GM23338 (cell line): ENCODE measurements at regions not wholly inside any gene's neighbourhood (a gene's known extent, or its start where the extent isn't known, plus 50 kb on each side); places are given as distances from the start of the nearest gene placed in this dataset.

Experiments
- CREB1 ChIP-seq: fragments of 250-450 bp; sonication (Bioruptor Pico); IDR thresholded peaks from 2 replicates; pipeline ENCODE4 v1.5.0; 2020; ENCODE audit warnings: low read depth, mild to moderate bottlenecking, moderate library complexity
- EZH2 ChIP-seq: fragments of 200-600 bp; sonication (generic); IDR thresholded peaks from one replicate; pipeline ENCODE4 v1.8.0; 2017; ENCODE audit warnings: antibody characterized with exemption, mild to moderate bottlenecking, low read depth; ENCODE audit not compliant: unreplicated experiment
- JUNB ChIP-seq: IDR thresholded peaks from one replicate; pipeline ENCODE4 v1.6.1; 2016; ENCODE audit warnings: antibody characterized with exemption; ENCODE audit not compliant: unreplicated experiment
- NANOG ChIP-seq: IDR thresholded peaks from 2 replicates; pipeline ENCODE4 v1.6.1; 2016; ENCODE audit warnings: antibody characterized with exemption, borderline replicate concordance
- POLR2AphosphoS5 ChIP-seq: IDR thresholded peaks from 2 replicates; pipeline ENCODE4 v1.6.1; 2016; ENCODE audit warnings: antibody characterized with exemption, low read depth
- STAT1 ChIP-seq: IDR thresholded peaks from one replicate; pipeline ENCODE4 v1.6.1; 2016; ENCODE audit warnings: antibody characterized with exemption; ENCODE audit not compliant: unreplicated experiment
- TF ChIP-seq, protein P1 (sequence below), 2 experiments: fragments of 200-600 bp in 1 of 2; sonication (generic) in 1 of 2; conservative IDR thresholded peaks; 2 replicates each; pipeline versions ENCODE4 v1.5.1 to v1.6.1; 2016 to 2017; ENCODE audit warnings: antibody characterized with exemption in 2 of 2, low read depth in 2 of 2, mild to moderate bottlenecking in 2 of 2, moderate library complexity in 1 of 2
- TF ChIP-seq, protein P2 (sequence below): IDR thresholded peaks from one replicate; pipeline ENCODE4 v1.6.1; 2018; ENCODE audit warnings: antibody characterized with exemption; ENCODE audit not compliant: unreplicated experiment

DNA sequence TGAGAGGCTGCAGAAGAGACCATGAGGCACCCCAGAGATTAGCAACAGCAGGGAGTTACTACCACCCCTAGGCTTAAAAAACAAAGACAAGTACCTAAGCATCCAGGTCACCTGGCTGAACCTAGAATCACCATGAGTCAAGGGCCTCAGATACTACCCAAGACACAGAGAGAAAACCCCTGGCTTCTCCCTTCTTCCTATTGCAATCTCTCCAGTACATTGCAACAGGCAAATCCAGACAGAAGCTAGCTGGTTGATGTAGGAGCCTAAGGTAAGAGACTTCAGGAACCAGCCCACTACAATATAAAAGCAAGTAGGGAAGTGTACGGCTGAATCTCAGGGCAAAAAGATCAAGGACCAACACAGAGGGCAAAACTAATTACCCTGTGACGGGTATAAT lies 367.2 kb downstream of the PLPP3 start:
- TF ChIP-seq, protein P1, sequence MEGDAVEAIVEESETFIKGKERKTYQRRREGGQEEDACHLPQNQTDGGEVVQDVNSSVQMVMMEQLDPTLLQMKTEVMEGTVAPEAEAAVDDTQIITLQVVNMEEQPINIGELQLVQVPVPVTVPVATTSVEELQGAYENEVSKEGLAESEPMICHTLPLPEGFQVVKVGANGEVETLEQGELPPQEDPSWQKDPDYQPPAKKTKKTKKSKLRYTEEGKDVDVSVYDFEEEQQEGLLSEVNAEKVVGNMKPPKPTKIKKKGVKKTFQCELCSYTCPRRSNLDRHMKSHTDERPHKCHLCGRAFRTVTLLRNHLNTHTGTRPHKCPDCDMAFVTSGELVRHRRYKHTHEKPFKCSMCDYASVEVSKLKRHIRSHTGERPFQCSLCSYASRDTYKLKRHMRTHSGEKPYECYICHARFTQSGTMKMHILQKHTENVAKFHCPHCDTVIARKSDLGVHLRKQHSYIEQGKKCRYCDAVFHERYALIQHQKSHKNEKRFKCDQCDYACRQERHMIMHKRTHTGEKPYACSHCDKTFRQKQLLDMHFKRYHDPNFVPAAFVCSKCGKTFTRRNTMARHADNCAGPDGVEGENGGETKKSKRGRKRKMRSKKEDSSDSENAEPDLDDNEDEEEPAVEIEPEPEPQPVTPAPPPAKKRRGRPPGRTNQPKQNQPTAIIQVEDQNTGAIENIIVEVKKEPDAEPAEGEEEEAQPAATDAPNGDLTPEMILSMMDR (conservative IDR thresholded peaks at IDR 0.05; ENCODE audit: low read depth in 2 of 2), result no peak
- TF ChIP-seq, protein P2, sequence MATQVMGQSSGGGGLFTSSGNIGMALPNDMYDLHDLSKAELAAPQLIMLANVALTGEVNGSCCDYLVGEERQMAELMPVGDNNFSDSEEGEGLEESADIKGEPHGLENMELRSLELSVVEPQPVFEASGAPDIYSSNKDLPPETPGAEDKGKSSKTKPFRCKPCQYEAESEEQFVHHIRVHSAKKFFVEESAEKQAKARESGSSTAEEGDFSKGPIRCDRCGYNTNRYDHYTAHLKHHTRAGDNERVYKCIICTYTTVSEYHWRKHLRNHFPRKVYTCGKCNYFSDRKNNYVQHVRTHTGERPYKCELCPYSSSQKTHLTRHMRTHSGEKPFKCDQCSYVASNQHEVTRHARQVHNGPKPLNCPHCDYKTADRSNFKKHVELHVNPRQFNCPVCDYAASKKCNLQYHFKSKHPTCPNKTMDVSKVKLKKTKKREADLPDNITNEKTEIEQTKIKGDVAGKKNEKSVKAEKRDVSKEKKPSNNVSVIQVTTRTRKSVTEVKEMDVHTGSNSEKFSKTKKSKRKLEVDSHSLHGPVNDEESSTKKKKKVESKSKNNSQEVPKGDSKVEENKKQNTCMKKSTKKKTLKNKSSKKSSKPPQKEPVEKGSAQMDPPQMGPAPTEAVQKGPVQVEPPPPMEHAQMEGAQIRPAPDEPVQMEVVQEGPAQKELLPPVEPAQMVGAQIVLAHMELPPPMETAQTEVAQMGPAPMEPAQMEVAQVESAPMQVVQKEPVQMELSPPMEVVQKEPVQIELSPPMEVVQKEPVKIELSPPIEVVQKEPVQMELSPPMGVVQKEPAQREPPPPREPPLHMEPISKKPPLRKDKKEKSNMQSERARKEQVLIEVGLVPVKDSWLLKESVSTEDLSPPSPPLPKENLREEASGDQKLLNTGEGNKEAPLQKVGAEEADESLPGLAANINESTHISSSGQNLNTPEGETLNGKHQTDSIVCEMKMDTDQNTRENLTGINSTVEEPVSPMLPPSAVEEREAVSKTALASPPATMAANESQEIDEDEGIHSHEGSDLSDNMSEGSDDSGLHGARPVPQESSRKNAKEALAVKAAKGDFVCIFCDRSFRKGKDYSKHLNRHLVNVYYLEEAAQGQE, result no peak
- no peak for TF ChIP-seq CREB1
- no peak for TF ChIP-seq POLR2AphosphoS5
- no peak for TF ChIP-seq JUNB
- no peak for TF ChIP-seq EZH2
- TF ChIP-seq STAT1, result no peak
- no peak for TF ChIP-seq NANOG
